SU-DHL-6 (cell line): ENCODE measurements at regions not wholly inside any gene's neighbourhood (a gene's known extent, or its start where the extent isn't known, plus 50 kb on each side); places are given as distances from the start of the nearest gene placed in this dataset.

ENCODE experiments used
- H2AFZ ChIP-seq: fragments of 200-600 bp; sonication (generic); 2 replicates; pipeline ENCODE4 v1.6.1; 2014; ENCODE audit warnings: low read depth, mild to moderate bottlenecking, moderate library complexity, mixed read lengths, antibody characterized with exemption, low read length; ENCODE audit not compliant: severe bottlenecking
- H3F3A ChIP-seq: fragments of 200-600 bp; shearing (Covaris generic); 2 replicates; pipeline ENCODE4 v1.6.0; 2016; ENCODE audit warnings: antibody characterized with exemption, mild to moderate bottlenecking; ENCODE audit not compliant: insufficient read depth
- H3K27ac ChIP-seq: fragments of 200-600 bp; sonication (generic); 2 replicates; pipeline ENCODE4 v1.5.1; 2016; ENCODE audit warnings: low read depth, mild to moderate bottlenecking, low read length, moderate library complexity, mixed read lengths
- H3K27me3 ChIP-seq: fragments of 200-600 bp; sonication (generic), shearing (Covaris generic); 2 replicates; pipeline ENCODE4 v1.6.0; 2014; ENCODE audit warnings: mild to moderate bottlenecking, low read length
- H3K36me3 ChIP-seq: fragments of 200-600 bp; sonication (generic); 2 replicates; pipeline ENCODE4 v1.6.1; 2014; ENCODE audit warnings: mild to moderate bottlenecking, low read length, mixed read lengths
- H3K4me2 ChIP-seq: fragments of 300-600, 200-600 bp; shearing (Covaris generic), sonication (generic); 2 replicates; pipeline ENCODE4 v1.6.0; 2014; ENCODE audit warnings: low read length, low read depth, mild to moderate bottlenecking; ENCODE audit not compliant: poor library complexity, severe bottlenecking
- H3K4me3 ChIP-seq: fragments of 200-600 bp; sonication (generic); 2 replicates; pipeline ENCODE4 v1.5.1; 2014; ENCODE audit warnings: antibody characterized with exemption, low read length, mild to moderate bottlenecking, mixed read lengths; ENCODE audit not compliant: insufficient read depth, poor library complexity, severe bottlenecking
- H3K79me2 ChIP-seq: fragments of 200-600 bp; sonication (generic); 2 replicates; pipeline ENCODE4 v1.6.1; 2014; ENCODE audit warnings: mild to moderate bottlenecking, low read length, moderate library complexity; ENCODE audit not compliant: insufficient read depth
- H3K9ac ChIP-seq: fragments of 200-600 bp; sonication (generic); 2 replicates; pipeline ENCODE4 v1.7.0; 2014; ENCODE audit warnings: mild to moderate bottlenecking, low read length
- H3K9me2 ChIP-seq: fragments of 200-600 bp; sonication (generic); replicated peaks from 2 replicates; pipeline ENCODE4 v1.6.1; 2014; ENCODE audit warnings: low read length; ENCODE audit not compliant: insufficient read depth
- H3K9me3 ChIP-seq: fragments of 200-600 bp; sonication (generic); 2 replicates; pipeline ENCODE4 v1.6.1; 2014; ENCODE audit warnings: low read length, mixed read lengths; ENCODE audit not compliant: insufficient read depth
- H4K20me1 ChIP-seq: fragments of 200-600 bp; sonication (generic); 2 replicates; pipeline ENCODE4 v1.6.1; 2014; ENCODE audit warnings: low read depth, mild to moderate bottlenecking, antibody characterized with exemption, low read length, moderate library complexity, mixed read lengths
- EZH2phosphoT487 ChIP-seq: fragments of 200-600 bp; sonication (generic), shearing (Covaris generic); conservative IDR thresholded peaks from 2 replicates; pipeline ENCODE4 v1.6.1; 2018; ENCODE audit warnings: mild to moderate bottlenecking, antibody characterized with exemption, low read length, moderate library complexity, mixed read lengths
- TF ChIP-seq, protein P1 (sequence below): fragments of 200-600 bp; sonication (generic); IDR thresholded peaks from one replicate; pipeline ENCODE4 v1.5.1; 2017; ENCODE audit warnings: antibody characterized with exemption, mild to moderate bottlenecking, low read length, moderate library complexity; ENCODE audit not compliant: insufficient read depth, poor library complexity, severe bottlenecking

DNA sequence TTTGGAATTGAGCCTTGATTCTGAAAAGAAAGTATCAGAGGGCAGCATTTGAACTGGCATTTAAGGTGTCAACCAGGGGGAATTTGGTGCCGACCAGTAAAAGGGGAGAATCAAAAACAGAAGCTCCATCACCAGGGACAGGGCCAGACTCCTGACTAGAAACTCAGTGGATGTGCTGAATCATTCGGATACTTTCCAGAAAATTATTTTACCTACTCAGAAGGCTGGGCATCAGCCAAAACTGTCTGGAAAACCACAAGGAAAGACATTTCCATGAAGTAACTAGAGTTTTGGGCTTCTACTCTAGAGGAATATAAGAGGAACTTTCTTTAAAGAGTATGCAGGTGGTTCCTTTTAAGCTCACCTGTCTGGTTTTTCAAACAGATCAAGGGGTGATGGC is 756.6 kb downstream of the RNF144A start:
- H3K79me2 ChIP-seq = no peaks in the 10 kb centered on the region
- TF ChIP-seq, protein P1, sequence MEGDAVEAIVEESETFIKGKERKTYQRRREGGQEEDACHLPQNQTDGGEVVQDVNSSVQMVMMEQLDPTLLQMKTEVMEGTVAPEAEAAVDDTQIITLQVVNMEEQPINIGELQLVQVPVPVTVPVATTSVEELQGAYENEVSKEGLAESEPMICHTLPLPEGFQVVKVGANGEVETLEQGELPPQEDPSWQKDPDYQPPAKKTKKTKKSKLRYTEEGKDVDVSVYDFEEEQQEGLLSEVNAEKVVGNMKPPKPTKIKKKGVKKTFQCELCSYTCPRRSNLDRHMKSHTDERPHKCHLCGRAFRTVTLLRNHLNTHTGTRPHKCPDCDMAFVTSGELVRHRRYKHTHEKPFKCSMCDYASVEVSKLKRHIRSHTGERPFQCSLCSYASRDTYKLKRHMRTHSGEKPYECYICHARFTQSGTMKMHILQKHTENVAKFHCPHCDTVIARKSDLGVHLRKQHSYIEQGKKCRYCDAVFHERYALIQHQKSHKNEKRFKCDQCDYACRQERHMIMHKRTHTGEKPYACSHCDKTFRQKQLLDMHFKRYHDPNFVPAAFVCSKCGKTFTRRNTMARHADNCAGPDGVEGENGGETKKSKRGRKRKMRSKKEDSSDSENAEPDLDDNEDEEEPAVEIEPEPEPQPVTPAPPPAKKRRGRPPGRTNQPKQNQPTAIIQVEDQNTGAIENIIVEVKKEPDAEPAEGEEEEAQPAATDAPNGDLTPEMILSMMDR = no peak
- TF ChIP-seq EZH2phosphoT487 = no peak
- no peak overlapping the region for H3K4me2 ChIP-seq
- no peak overlapping the region for H2AFZ ChIP-seq
- no peaks in the 10 kb centered on the region for H3K9me2 ChIP-seq
- no peaks in the 10 kb centered on the region for H3K27me3 ChIP-seq
- H4K20me1 ChIP-seq = no peaks in the 10 kb centered on the region
- H3K27ac ChIP-seq = no peak overlapping the region
- H3K36me3 ChIP-seq = no peaks in the 10 kb centered on the region
- no peak overlapping the region for H3K4me3 ChIP-seq
- H3K9me3 ChIP-seq = no peaks in the 10 kb centered on the region
- H3K9ac ChIP-seq = no peak overlapping the region
- H3F3A ChIP-seq = no peaks in the 10 kb centered on the region

DNA sequence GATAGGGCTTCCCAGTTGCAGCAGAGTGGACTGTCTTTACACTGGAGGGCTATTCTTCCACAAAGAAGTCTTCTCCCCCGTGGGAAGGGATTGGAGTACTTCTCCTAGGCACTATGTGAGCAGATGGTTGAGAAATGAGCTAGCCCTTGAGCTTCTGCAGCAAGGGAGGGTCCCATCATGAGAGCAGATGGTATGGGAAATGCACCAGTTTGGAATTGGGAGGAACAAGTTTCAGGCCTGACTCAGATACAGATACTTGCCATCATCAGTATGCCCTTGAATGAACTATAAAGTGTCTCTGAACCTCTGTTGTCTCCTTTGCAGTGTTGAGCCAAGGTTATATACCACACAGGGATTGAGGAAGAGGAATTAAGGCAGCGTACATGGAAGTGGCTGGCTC is 757.4 kb downstream of the RNF144A start:
- H3K79me2 ChIP-seq = no peaks in the 10 kb centered on the region
- H3K27me3 ChIP-seq = no peaks in the 10 kb centered on the region
- H3K27ac ChIP-seq = no peak overlapping the region
- H3K9ac ChIP-seq = no peak overlapping the region
- no peaks in the 10 kb centered on the region for H3K9me2 ChIP-seq
- no peaks in the 10 kb centered on the region for H3F3A ChIP-seq
- H3K4me3 ChIP-seq = no peak overlapping the region
- H2AFZ ChIP-seq = no peak overlapping the region
- H3K4me2 ChIP-seq = no peak overlapping the region
- TF ChIP-seq, protein P1 = no peak
- TF ChIP-seq EZH2phosphoT487 = no peak
- no peaks in the 10 kb centered on the region for H3K36me3 ChIP-seq
- H3K9me3 ChIP-seq = no peaks in the 10 kb centered on the region
- H4K20me1 ChIP-seq = no peaks in the 10 kb centered on the region

DNA sequence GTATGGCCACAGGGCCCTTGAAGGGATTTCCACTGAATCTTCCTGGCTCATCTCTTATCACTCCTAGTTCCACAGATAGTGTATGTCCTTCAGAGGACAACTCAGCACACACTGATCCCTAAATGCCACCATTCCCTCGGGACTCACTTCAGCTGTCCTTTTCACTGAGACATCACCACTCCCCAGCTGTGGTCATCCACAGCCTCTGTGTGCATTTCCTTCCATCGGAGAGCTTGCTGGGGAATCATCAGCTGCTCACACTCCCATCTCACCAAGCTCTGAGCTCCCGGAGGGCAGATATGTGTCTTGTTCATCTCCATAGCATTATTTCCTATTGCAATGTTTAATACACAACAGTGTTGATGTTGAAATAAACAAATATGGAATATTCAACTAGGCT is 759.5 kb downstream of the RNF144A start:
- H4K20me1 ChIP-seq = no peaks in the 10 kb centered on the region
- TF ChIP-seq EZH2phosphoT487 = no peak
- TF ChIP-seq, protein P1 = no peak
- H3K79me2 ChIP-seq = no peaks in the 10 kb centered on the region
- H3K9me2 ChIP-seq = no peaks in the 10 kb centered on the region
- H2AFZ ChIP-seq = no peak overlapping the region
- no peak overlapping the region for H3K9ac ChIP-seq
- no peaks in the 10 kb centered on the region for H3K27me3 ChIP-seq
- H3K27ac ChIP-seq = no peak overlapping the region
- no peaks in the 10 kb centered on the region for H3F3A ChIP-seq
- no peaks in the 10 kb centered on the region for H3K9me3 ChIP-seq
- H3K4me2 ChIP-seq = no peak overlapping the region
- no peak overlapping the region for H3K4me3 ChIP-seq
- H3K36me3 ChIP-seq = no peaks in the 10 kb centered on the region
